Kidney (tissue), 13 donors: ENCODE measurements at regions not wholly inside any gene's neighbourhood (a gene's known extent, or its start where the extent isn't known, plus 50 kb on each side); places are given as distances from the start of the nearest gene placed in this dataset.
A peak's percentile ranks its signal among the peaks of the same experiment; 100 is the strongest.

Experiments
- DNase-seq, 5 donors: peaks; one replicate each; pipeline ENCODE4 v3.0.0-alpha.2; 2013 to 2020
- FAIRE-seq: peaks from 2 replicates; lab custom pipeline; 2012; peaks lifted over from hg19 to GRCh38; lab: Jason Lieb, UNC
- H3K27ac ChIP-seq, 2 donors: one replicate each; pipeline ENCODE4 v1.7.0; 2013; ENCODE audit warnings: low read depth in 2 of 2, low read length in 2 of 2, inconsistent platforms in 1 of 2
- H3K27me3 ChIP-seq: one replicate; pipeline ENCODE4 v1.7.1; 2013; ENCODE audit warnings: low read length, inconsistent platforms; ENCODE audit not compliant: control insufficient read depth, insufficient read depth
- H3K36me3 ChIP-seq, 3 donors: one replicate each; pipeline versions ENCODE4 v1.7.0 to v1.7.1; 2013; ENCODE audit warnings: low read length in 3 of 3, control low read depth in 1 of 3, inconsistent platforms in 1 of 3; ENCODE audit not compliant: insufficient read depth in 3 of 3, control insufficient read depth in 2 of 3
- H3K4me1 ChIP-seq, 3 donors: one replicate each; pipeline versions ENCODE4 v1.7.0 to v1.7.1; 2013; ENCODE audit warnings: low read length in 3 of 3, inconsistent platforms in 1 of 3, low read depth in 1 of 3; ENCODE audit not compliant: control insufficient read depth in 2 of 3, insufficient read depth in 2 of 3
- H3K4me3 ChIP-seq, 3 donors: one replicate each; pipeline versions ENCODE4 v1.7.0 to v1.8.1; 2013; ENCODE audit warnings: low read length in 3 of 3, control low read depth in 1 of 3, inconsistent platforms in 1 of 3
- H3K9ac ChIP-seq, 3 donors: one replicate each; pipeline versions ENCODE4 v1.7.0 to v1.7.1; 2013; ENCODE audit warnings: low read length in 3 of 3, control low read depth in 1 of 3, inconsistent platforms in 1 of 3
- H3K9me3 ChIP-seq, 3 donors: one replicate each; pipeline versions ENCODE4 v1.7.0 to v1.7.1; 2013; ENCODE audit warnings: low read length in 3 of 3, control low read depth in 1 of 3, inconsistent platforms in 1 of 3; ENCODE audit not compliant: control insufficient read depth in 2 of 3, insufficient read depth in 1 of 3
- intact Hi-C: fragments of 100-400 bp; cut with DNase I; formaldehyde crosslinking; loops from one replicate; pipeline ENCODE4 v1.11.1; 2022
- TF ChIP-seq, protein P1 (sequence below): IDR thresholded peaks from 3 replicates; pipeline ENCODE4 v1.5.1; 2012; ENCODE audit warnings: mild to moderate bottlenecking, moderate library complexity, borderline replicate concordance; ENCODE audit not compliant: insufficient read depth; ENCODE audit errors: extremely low read depth
- donor health status: control.
- donor health status: control.
- donor health status: control.
- donor health status: control.
- donor health status: control.
- donor health status: DM: yes; HTN: yes; CAD: no.
- donor health status: Normal renal cell carcinoma (clear cell type).

DNA sequence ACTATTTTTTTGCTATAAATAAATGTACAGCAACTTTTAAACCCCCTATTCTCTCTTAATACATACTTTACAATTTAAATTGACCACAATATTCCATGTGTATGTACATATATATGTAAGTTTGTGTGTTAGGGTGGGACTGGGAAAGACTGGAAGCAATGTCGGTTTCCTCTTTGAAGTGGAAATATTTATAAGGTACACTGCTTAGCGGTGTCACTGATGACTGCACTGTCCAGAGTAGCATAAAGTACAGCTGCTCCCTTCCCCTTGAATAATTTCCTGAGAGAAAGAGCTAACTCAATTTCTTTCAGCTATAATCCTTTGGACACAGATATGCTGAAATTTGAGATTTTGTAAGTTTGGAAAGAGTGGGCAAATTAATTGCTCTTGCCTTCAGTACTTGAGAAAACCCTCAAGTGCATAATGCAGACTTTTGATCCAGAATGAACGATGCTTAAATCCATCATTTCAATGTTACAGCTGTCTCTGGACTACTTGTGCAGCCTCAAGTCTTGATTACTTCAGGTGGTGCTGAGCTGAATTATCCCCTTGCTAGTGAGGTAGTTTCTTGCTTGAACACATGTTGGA, 267.0 kb upstream of the CFAP20DC start:
- no peaks in the 10 kb centered on the region for H3K4me1 ChIP-seq
- intact Hi-C loops, result no loop called here
- TF ChIP-seq, protein P1, sequence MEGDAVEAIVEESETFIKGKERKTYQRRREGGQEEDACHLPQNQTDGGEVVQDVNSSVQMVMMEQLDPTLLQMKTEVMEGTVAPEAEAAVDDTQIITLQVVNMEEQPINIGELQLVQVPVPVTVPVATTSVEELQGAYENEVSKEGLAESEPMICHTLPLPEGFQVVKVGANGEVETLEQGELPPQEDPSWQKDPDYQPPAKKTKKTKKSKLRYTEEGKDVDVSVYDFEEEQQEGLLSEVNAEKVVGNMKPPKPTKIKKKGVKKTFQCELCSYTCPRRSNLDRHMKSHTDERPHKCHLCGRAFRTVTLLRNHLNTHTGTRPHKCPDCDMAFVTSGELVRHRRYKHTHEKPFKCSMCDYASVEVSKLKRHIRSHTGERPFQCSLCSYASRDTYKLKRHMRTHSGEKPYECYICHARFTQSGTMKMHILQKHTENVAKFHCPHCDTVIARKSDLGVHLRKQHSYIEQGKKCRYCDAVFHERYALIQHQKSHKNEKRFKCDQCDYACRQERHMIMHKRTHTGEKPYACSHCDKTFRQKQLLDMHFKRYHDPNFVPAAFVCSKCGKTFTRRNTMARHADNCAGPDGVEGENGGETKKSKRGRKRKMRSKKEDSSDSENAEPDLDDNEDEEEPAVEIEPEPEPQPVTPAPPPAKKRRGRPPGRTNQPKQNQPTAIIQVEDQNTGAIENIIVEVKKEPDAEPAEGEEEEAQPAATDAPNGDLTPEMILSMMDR, result no peak
- no peak overlapping the region for H3K27ac ChIP-seq
- H3K27me3 ChIP-seq, result no peaks in the 10 kb centered on the region
- FAIRE-seq, result no peak
- DNase-seq, result peak in 1 of 5 donors; percentile 32
- no peak overlapping the region for H3K4me3 ChIP-seq
- no peaks in the 10 kb centered on the region for H3K9me3 ChIP-seq
- H3K36me3 ChIP-seq, result no peaks in the 10 kb centered on the region
- H3K9ac ChIP-seq, result no peak overlapping the region

DNA sequence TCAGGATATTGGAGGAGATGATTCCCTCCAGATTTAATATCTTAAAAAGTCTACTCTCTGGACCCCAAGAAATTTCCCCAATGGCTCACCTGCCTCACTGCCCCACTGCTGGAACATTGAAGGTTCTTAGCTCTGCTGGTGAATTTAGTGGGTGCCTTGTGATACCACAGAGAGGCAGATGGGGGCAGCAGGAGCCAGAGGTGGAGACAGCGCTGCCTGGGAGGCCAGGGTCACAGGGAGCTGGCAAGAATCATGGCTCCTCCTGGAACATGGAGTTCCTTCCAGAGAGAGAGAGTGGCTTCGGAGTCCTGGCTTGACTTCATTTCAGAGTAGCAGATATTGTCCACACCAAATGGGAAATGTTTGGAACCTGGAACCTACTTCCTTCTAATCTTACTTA, 263.5 kb upstream of the CFAP20DC start:
- H3K4me3 ChIP-seq, result no peak overlapping the region
- H3K9ac ChIP-seq, result no peak overlapping the region
- TF ChIP-seq, protein P1, result peak; percentile 49
- no peaks in the 10 kb centered on the region for H3K36me3 ChIP-seq
- DNase-seq (peak in 2 of 5 donors; percentile 21 to 25), FAIRE-seq (no peak)
- H3K9me3 ChIP-seq, result no peaks in the 10 kb centered on the region
- intact Hi-C loops, result no loop called here
- H3K27me3 ChIP-seq, result no peaks in the 10 kb centered on the region
- H3K4me1 ChIP-seq, result no peaks in the 10 kb centered on the region
- no peak overlapping the region for H3K27ac ChIP-seq

GRCh38 chr3:59311231-59311630, 261.4 kb upstream of the CFAP20DC start:
- no peaks in the 10 kb centered on the region for H3K9me3 ChIP-seq
- no peak overlapping the region for H3K9ac ChIP-seq
- peak in 1 of 5 donors; percentile 55 for DNase-seq
- no peak overlapping the region for H3K27ac ChIP-seq
- H3K4me1 ChIP-seq, result no peaks in the 10 kb centered on the region
- H3K27me3 ChIP-seq, result no peaks in the 10 kb centered on the region
- TF ChIP-seq, protein P1, result no peak
- H3K4me3 ChIP-seq, result no peak overlapping the region
- FAIRE-seq, result no peak
- intact Hi-C loops, result no loop called here
- H3K36me3 ChIP-seq, result no peaks in the 10 kb centered on the region

DNA sequence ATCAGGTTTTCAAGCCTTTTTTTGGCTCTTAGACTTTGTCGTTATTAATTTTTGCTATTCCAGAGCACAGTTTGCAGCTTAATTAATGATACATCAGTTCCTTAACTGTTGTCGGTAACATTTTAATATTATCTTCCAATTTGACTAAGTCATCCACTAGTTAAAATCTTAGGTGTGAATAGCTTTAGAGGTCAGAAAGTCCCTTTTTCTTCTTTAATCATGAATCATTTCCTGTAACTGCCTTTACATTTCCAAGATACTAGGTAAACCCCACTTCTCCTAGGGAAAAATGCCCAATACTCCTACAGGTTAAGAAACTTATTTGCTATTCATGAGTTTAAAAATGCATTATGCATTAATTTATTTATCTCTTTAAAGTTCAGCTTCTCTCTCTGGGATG, 260.9 kb upstream of the CFAP20DC start:
- H3K27ac ChIP-seq, result no peak overlapping the region
- no peaks in the 10 kb centered on the region for H3K36me3 ChIP-seq
- no peak overlapping the region for H3K9ac ChIP-seq
- no peak for FAIRE-seq
- H3K4me3 ChIP-seq, result no peak overlapping the region
- intact Hi-C loops, result no loop called here
- no peaks in the 10 kb centered on the region for H3K27me3 ChIP-seq
- TF ChIP-seq, protein P1, result no peak
- no peaks in the 10 kb centered on the region for H3K4me1 ChIP-seq
- DNase-seq, result no peak
- H3K9me3 ChIP-seq, result no peaks in the 10 kb centered on the region
